ENCODE measurements at regions not wholly inside any gene's neighbourhood (a gene's known extent, or its start where the extent isn't known, plus 50 kb on each side); places are given as distances from the start of the nearest gene placed in this dataset.

DNA sequence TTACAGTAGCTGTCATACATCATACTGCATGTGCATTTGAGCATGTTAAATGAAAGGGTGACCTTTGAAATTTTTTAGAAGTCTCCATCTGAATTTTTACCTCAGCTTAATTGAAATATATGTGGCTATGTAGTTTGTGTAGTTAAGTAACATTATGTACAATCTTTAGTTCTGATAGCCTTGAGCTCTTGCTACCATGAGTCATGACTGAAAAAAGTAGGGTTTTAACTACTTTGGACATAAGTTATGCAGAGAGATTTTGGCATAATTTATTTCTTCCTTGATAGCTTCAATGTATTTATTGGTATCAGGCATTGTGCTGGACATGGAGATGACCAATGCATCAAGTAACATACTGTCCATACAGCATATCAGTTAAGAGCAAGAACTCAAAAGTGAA lies 376.5 kb upstream of the ZNF717 start:
- TF ChIP-seq, protein P1, sequence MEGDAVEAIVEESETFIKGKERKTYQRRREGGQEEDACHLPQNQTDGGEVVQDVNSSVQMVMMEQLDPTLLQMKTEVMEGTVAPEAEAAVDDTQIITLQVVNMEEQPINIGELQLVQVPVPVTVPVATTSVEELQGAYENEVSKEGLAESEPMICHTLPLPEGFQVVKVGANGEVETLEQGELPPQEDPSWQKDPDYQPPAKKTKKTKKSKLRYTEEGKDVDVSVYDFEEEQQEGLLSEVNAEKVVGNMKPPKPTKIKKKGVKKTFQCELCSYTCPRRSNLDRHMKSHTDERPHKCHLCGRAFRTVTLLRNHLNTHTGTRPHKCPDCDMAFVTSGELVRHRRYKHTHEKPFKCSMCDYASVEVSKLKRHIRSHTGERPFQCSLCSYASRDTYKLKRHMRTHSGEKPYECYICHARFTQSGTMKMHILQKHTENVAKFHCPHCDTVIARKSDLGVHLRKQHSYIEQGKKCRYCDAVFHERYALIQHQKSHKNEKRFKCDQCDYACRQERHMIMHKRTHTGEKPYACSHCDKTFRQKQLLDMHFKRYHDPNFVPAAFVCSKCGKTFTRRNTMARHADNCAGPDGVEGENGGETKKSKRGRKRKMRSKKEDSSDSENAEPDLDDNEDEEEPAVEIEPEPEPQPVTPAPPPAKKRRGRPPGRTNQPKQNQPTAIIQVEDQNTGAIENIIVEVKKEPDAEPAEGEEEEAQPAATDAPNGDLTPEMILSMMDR (IDR thresholded peaks at IDR 0.05) = no peak
- TF ChIP-seq POLR2A (IDR thresholded peaks at IDR 0.05) = no peak

All from Peyer's patch (tissue), 4 donors.